PC-3 (cell line): ENCODE measurements at regions not wholly inside any gene's neighbourhood (a gene's known extent, or its start where the extent isn't known, plus 50 kb on each side); places are given as distances from the start of the nearest gene placed in this dataset.

Experiments
- EZH2 ChIP-seq: fragments of 300-600 bp; sonication (generic); IDR thresholded peaks from one replicate; pipeline ENCODE4 v1.6.1; 2017; ENCODE audit warnings: antibody characterized with exemption, mild to moderate bottlenecking, low read length; ENCODE audit not compliant: unreplicated experiment
- TF ChIP-seq, protein P1 (sequence below): fragments of 300-600 bp; sonication (generic); conservative IDR thresholded peaks from 2 replicates; pipeline ENCODE4 v1.5.1; 2017; ENCODE audit warnings: antibody characterized with exemption, low read depth, mild to moderate bottlenecking, low read length

DNA sequence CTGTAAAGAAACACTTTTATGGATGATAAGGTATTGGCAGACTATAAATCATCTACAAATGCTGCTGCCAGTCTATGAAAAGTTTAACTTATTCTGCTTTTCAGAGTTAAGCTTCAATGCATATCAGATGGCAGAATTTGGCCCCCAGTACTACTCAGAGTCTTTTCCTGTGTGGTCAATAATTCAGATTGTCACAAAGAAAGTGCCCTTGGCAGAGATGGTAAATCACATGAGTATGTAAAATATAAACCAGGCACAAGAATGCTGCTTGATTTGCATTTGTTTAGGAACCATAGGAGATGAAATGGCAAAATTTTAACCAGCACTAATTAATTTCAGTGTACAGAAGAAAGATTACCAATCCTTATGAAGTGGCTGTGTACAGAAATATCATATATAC lies 818.3 kb upstream of the POT1 start:
- TF ChIP-seq, protein P1, sequence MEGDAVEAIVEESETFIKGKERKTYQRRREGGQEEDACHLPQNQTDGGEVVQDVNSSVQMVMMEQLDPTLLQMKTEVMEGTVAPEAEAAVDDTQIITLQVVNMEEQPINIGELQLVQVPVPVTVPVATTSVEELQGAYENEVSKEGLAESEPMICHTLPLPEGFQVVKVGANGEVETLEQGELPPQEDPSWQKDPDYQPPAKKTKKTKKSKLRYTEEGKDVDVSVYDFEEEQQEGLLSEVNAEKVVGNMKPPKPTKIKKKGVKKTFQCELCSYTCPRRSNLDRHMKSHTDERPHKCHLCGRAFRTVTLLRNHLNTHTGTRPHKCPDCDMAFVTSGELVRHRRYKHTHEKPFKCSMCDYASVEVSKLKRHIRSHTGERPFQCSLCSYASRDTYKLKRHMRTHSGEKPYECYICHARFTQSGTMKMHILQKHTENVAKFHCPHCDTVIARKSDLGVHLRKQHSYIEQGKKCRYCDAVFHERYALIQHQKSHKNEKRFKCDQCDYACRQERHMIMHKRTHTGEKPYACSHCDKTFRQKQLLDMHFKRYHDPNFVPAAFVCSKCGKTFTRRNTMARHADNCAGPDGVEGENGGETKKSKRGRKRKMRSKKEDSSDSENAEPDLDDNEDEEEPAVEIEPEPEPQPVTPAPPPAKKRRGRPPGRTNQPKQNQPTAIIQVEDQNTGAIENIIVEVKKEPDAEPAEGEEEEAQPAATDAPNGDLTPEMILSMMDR, result no peak
- no peak for TF ChIP-seq EZH2
